GM18870 (cell line): ENCODE measurements at regions not wholly inside any gene's neighbourhood (a gene's known extent, or its start where the extent isn't known, plus 50 kb on each side); places are given as distances from the start of the nearest gene placed in this dataset.

ENCODE experiments used
- ATAC-seq: cut with Tn5 transposase; IDR thresholded peaks from one replicate; pipeline ENCODE4 v1.9.1; 2021; ENCODE audit warnings: moderate library complexity; ENCODE audit not compliant: unreplicated experiment

- no peak for ATAC-seq
These were observed 135.9 kb upstream of the FRY start for GRCh38 chr13:31895691-31896090.

GRCh38 chr13:31896427-31896826 lies 135.1 kb upstream of the FRY start:
- peak; percentile 34 for ATAC-seq

- no peak for ATAC-seq
These were observed 133.0 kb upstream of the FRY start for GRCh38 chr13:31898378-31899071.

GRCh38 chr13:31901985-31902384 lies 129.6 kb upstream of the FRY start:
- no peak for ATAC-seq

GRCh38 chr13:31903111-31903815 lies 128.3 kb upstream of the FRY start:
- no peak for ATAC-seq

GRCh38 chr13:31904941-31905824 lies 126.4 kb upstream of the FRY start:
- no peak for ATAC-seq

- no peak for ATAC-seq
These were observed 125.6 kb upstream of the FRY start for GRCh38 chr13:31905961-31906360.

GRCh38 chr13:31908696-31909411 lies 122.7 kb upstream of the FRY start:
- ATAC-seq: no peak

GRCh38 chr13:31909864-31910551 lies 121.6 kb upstream of the FRY start:
- ATAC-seq: no peak

GRCh38 chr13:31910633-31911032 lies 120.9 kb upstream of the FRY start:
- ATAC-seq: no peak

GRCh38 chr13:31912647-31913401 lies 118.8 kb upstream of the FRY start:
- ATAC-seq: no peak

GRCh38 chr13:31913459-31913858 lies 118.1 kb upstream of the FRY start:
- no peak for ATAC-seq

- ATAC-seq: no peak
These were observed 116.7 kb upstream of the FRY start for GRCh38 chr13:31914843-31915242.

- ATAC-seq: no peak
These were observed 112.9 kb upstream of the FRY start for GRCh38 chr13:31918707-31919106.

GRCh38 chr13:31919241-31919640 lies 112.3 kb upstream of the FRY start:
- ATAC-seq: no peak

- no peak for ATAC-seq
These were observed 111.4 kb upstream of the FRY start for GRCh38 chr13:31919971-31920726.

GRCh38 chr13:31920727-31921100 lies 110.9 kb upstream of the FRY start:
- ATAC-seq: no peak

- no peak for ATAC-seq
These were observed 108.8 kb upstream of the FRY start for GRCh38 chr13:31922724-31923123.

- ATAC-seq: no peak
These were observed 108.3 kb upstream of the FRY start for GRCh38 chr13:31923134-31923763.
